GM18498 (cell line): ENCODE measurements at regions not wholly inside any gene's neighbourhood (a gene's known extent, or its start where the extent isn't known, plus 50 kb on each side); places are given as distances from the start of the nearest gene placed in this dataset.

ENCODE experiments used
- ATAC-seq: cut with Tn5 transposase; IDR thresholded peaks from one replicate; pipeline ENCODE4 v1.9.1; 2021; ENCODE audit warnings: mild to moderate bottlenecking, moderate library complexity; ENCODE audit not compliant: unreplicated experiment

DNA sequence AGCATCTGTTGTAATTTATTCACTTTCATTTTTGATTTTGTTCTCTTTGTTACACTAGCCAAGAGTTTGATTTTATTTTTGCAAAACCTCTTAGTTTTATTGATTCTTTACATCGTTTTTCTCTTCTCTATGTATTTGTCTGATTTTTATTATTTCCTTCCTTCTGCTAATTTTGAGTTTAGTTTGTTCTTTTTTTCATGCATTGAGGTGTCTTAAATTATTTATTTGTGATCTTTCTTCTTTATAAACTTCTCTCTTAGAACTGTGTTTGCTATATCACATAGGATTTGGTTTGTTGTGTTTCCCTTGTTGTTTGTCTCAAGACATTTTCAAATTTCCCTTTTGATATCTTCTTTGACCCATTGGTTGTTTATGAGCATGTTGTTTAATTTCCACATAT is 51.7 kb upstream of the NFKBIA start:
- ATAC-seq: no peak

DNA sequence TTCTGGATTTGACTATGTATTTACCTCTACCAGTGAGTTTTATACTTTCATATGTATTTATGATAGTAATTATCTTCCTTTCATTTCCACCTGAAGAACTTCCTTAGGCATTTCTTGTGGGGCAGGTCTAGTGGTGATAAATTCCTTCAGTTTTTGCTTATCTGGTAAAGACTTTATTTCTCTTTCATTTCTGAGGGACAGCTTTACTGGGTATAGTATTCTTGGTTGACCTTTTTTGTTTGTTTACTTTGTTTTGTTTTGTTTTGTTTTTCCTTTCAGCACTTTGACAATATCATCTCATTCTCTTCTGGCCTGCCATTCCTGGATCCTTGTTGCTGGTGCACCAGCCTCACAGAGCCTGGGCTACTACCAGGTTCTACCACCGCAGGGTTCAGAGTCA is 53.9 kb upstream of the NFKBIA start:
- no peak for ATAC-seq

DNA sequence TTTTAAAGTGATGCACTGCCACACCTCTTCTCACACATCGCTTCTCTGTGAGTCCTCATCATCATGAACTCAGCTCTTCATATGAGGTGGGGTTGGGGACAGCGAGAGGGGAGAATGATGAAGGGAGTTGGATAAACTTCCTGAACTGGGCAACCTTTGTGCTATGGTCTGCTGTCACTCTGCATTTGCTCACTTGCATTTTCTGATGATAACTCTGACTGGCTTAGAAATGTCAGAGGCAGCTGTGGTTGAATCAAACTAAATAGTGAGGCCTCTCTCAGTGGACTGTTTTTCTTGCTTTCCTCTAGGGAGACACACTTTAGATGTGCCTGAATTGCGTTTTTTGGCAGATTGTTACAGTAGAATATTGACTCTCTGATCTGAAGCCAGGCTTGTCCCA is 55.2 kb upstream of the NFKBIA start:
- no peak for ATAC-seq

DNA sequence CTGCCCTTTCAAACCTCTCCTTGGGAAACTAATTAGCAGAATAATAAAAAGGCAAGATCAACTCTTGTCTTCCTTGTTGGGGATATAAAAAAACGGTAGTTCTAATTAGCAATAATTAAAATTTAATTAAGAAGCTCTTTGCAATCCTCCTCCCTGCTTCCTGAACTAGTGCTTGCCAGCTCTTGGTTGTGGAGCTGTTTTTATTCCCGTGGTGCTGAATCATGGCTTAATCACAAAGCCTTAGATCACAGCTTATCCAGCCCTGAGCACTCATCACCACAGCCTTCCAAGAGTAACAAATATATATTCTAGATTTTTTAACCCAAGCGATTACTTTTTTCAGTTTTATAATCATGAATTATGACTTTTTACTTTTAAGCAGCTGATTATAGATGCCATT is 63.2 kb upstream of the INSM2 start:
- no peak for ATAC-seq

DNA sequence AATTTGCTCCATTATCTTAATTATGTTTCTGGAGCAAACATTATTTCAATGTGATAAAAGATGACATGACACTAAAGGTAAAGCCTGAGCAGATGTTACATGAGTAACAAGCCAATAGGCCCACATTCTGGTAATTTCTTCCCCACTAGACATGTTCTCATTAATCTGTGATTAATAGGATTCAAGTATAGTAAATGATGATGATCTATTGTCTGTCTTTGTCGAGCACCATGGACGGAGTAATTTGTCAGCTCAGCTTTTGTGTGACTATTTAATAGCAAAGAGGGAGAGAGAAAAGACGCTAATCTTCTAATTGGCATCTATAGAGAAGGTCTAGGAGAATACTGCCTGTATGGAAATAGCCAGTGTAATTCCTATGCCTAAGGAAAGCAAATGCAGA is 62.2 kb upstream of the INSM2 start:
- no peak for ATAC-seq

DNA sequence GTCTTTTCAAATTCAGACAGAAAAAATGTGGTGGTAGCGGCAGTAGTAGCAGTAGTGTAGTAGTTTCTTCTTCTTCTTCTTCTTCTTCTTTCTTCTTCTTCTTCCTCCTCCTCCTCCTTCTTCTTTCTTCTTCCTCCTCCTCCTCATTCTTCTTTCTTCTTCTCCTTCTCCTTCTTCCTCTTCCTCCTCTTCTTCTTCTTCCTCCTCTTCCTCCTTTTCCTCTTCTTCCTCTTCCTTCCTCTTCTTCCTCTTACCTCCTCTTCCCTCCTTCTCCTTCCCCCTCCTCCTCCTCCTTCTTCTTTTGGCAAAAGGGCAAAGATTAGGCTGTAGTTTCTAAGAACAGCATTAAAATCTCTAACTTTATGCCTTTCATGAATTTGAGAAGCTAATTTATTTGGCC is 59.6 kb upstream of the INSM2 start:
- ATAC-seq: no peak

DNA sequence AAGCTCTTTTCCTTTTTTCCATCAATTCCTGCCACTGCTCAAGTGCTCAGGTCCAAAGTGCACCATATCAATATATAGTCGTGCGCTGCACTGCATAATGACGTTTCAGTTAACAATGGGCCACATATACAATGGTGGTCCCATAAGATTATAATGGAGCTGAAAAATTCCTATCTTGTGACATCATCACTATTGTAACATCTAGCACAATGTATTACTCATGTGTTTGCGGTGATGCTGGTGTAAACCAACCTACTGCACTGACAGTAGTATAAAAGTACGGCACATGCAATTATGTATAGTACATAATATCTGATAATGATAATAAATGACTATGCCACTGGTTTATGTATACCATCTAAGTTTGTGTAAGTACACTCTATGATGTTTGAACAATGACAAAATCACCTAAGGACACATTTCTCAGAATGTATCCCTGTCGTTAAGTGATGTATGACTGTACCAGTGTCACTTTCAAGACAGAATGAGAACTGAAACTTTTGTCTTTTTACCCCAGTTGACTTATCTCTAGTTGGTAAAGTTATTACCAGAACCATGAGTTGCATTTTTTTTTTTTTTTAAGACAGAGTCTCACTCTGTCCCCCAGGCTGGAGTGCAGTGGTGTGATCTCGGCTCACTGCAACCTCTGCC is 53.7 kb upstream of the INSM2 start:
- ATAC-seq: peak; percentile 90

DNA sequence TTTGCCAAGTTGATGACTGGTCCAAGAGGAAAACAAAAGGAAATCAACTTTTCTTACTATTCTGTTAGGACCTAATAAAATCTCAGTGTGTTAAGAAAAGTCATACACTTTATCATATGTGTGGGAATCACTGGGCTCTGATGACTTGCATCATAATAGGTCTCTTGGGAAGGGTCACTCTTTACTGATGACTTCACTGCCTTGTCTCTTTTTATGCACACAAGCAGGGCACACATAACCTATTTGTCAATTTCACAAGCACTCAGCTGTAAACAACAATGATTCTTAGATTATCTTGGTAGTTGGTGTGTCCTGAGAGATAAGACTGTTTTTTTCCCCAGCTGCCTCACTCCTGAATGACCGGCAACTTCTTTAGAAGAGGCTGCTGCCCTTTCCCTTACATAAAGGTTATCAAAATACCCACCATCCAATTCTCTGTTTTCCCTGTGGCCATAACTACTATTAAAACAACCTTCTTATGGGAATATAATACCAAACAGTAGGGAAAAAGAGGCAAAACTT is 50.9 kb upstream of the INSM2 start:
- no peak for ATAC-seq
